G401.6 (cell line): ENCODE measurements at regions not wholly inside any gene's neighbourhood (a gene's known extent, or its start where the extent isn't known, plus 50 kb on each side); places are given as distances from the start of the nearest gene placed in this dataset.
A peak's percentile ranks its signal among the peaks of the same experiment; 100 is the strongest.
"Not testable (repeated sequence)": the region's sequence is repeated elsewhere in the genome, so short reads cannot be mapped to it uniquely, and the experiment has no call there.

Source experiments
- FAIRE-seq: peaks from 2 replicates; lab custom pipeline; 2012; peaks lifted over from hg19 to GRCh38; lab: Jason Lieb, UNC

- FAIRE-seq, result no peak
Observed at GRCh38 chr5:77869116-77869798, 93.1 kb upstream of the TBCA start.

- FAIRE-seq, result no peak
Observed at GRCh38 chr5:77867914-77868313, 91.8 kb upstream of the TBCA start.

GRCh38 chr5:77867194-77867691 is 91.1 kb upstream of the TBCA start:
- FAIRE-seq, result peak; percentile 71

GRCh38 chr5:77866198-77866597 is 90.1 kb upstream of the TBCA start:
- FAIRE-seq, result no peak

GRCh38 chr5:77864997-77865396 is 88.9 kb upstream of the TBCA start:
- FAIRE-seq, result no peak

GRCh38 chr5:77863181-77863580 is 87.0 kb upstream of the TBCA start:
- FAIRE-seq, result no peak

- FAIRE-seq, result no peak
Observed at GRCh38 chr5:77861576-77861975, 85.4 kb upstream of the TBCA start.

- no peak for FAIRE-seq
Observed at GRCh38 chr5:77859306-77859705, 83.2 kb upstream of the TBCA start.

- FAIRE-seq, result not testable (repeated sequence)
Observed at GRCh38 chr5:77858678-77859077, 82.5 kb upstream of the TBCA start.

GRCh38 chr5:77855369-77855768 is 79.2 kb upstream of the TBCA start:
- no peak for FAIRE-seq

- no peak for FAIRE-seq
Observed at GRCh38 chr5:77853353-77853907, 77.3 kb upstream of the TBCA start.

GRCh38 chr5:77852514-77853352 is 76.6 kb upstream of the TBCA start:
- no peak for FAIRE-seq

GRCh38 chr5:77852068-77852513 is 76.0 kb upstream of the TBCA start:
- FAIRE-seq, result no peak

- FAIRE-seq, result no peak
Observed at GRCh38 chr5:77851176-77852067, 75.3 kb upstream of the TBCA start.

GRCh38 chr5:77850536-77851175 is 74.5 kb upstream of the TBCA start:
- FAIRE-seq, result no peak

GRCh38 chr5:77849308-77849900 is 73.3 kb upstream of the TBCA start:
- no peak for FAIRE-seq

- no peak for FAIRE-seq
Observed at GRCh38 chr5:77847814-77848290, 71.7 kb upstream of the TBCA start.

GRCh38 chr5:77847129-77847460 is 71.0 kb upstream of the TBCA start:
- FAIRE-seq, result no peak

GRCh38 chr5:77846422-77847128 is 70.4 kb upstream of the TBCA start:
- no peak for FAIRE-seq

GRCh38 chr5:77845324-77845646 is 69.1 kb upstream of the TBCA start:
- no peak for FAIRE-seq
